ENCODE measurements at regions not wholly inside any gene's neighbourhood (a gene's known extent, or its start where the extent isn't known, plus 50 kb on each side); places are given as distances from the start of the nearest gene placed in this dataset.

- peak; percentile 34 for DNase-seq (ENCODE audit: low read depth)
- peak overlapping the region; percentile 64 for H3K4me3 ChIP-seq (ENCODE audit: low read depth, low read length)
- no peak for TF ChIP-seq CTCF (conservative IDR thresholded peaks at IDR 0.05; ENCODE audit: low read depth, low read length)
Measured at GRCh38 chr7:115477193-115477651, 553.3 kb downstream of the TFEC start.

- peak overlapping the region; percentile 64 for H3K4me3 ChIP-seq (ENCODE audit: low read depth, low read length)
- DNase-seq (ENCODE audit: low read depth) = no peak
- TF ChIP-seq CTCF (conservative IDR thresholded peaks at IDR 0.05; ENCODE audit: low read depth, low read length) = no peak
Measured at GRCh38 chr7:115476671-115477181, 553.8 kb downstream of the TFEC start.

DNA sequence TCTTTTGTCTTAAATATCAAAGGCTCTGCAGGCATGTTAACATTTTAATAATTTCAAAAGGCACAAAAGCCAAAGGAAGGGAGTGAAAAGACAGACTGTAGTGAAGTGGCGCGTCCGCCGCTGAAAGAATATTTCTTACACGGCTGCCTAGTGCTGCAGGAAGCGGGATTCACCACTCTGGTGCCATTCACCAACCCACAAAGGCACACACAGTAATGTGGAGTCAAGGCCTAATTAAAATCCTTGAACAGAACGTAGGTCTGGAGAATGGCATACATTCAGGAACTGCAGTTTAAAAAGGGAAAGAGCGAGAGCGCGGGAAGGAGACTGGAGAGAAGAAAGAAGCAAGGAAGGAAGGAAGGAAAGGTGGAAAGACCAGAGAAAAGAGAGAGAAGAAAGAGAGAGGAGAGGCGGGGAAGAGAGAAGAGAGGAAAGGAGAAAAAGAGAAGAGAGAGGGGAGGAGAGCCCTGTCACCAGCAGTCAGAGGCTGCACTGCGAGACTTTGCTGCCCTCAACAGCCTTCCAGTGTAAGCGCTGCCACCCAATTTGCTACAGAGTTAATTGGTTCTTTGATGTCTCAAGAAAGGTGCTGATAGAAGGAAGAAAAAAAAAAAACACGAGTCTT lies 554.0 kb downstream of the MDFIC start:
- no peak for DNase-seq (ENCODE audit: low read depth)
- peak; percentile 21 for TF ChIP-seq CTCF (conservative IDR thresholded peaks at IDR 0.05; ENCODE audit: low read depth, low read length)
- H3K4me3 ChIP-seq (ENCODE audit: low read depth, low read length) = no peak overlapping the region

DNA sequence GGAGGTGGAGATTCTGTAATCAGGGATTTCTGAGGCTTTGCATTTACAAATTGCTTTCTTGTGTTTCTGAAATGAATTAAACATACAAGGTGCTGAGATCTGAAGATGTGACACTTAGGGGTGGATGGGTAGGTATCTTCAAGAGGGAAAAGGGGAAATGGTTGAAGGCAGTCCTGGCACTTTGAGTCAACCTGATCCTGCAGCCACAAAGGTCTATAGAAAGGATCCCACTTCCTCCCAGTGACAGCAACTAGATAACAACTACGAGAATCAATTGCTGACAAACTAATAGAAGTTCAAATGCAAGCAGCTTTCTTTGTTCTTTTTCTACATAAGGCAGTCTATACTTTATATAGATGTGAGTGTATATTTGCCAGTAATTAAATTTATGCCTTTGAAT lies 553.3 kb downstream of the MDFIC start:
- TF ChIP-seq CTCF (conservative IDR thresholded peaks at IDR 0.05; ENCODE audit: low read depth, low read length) = no peak
- no peak overlapping the region for H3K4me3 ChIP-seq (ENCODE audit: low read depth, low read length)
- DNase-seq (ENCODE audit: low read depth) = no peak

- no peak overlapping the region for H3K4me3 ChIP-seq (ENCODE audit: low read depth, low read length)
- TF ChIP-seq CTCF (conservative IDR thresholded peaks at IDR 0.05; ENCODE audit: low read depth, low read length) = no peak
- DNase-seq (ENCODE audit: low read depth) = no peak
Measured at GRCh38 chr7:115474137-115474536, 552.2 kb downstream of the MDFIC start.

GRCh38 chr7:115471891-115472290 lies 550.0 kb downstream of the MDFIC start:
- TF ChIP-seq CTCF (conservative IDR thresholded peaks at IDR 0.05; ENCODE audit: low read depth, low read length) = no peak
- peak; percentile 15 for DNase-seq (ENCODE audit: low read depth)
- no peak overlapping the region for H3K4me3 ChIP-seq (ENCODE audit: low read depth, low read length)

All from choroid plexus epithelial cell (primary cell).